Smooth muscle cell (in vitro differentiated cells): ENCODE measurements at regions not wholly inside any gene's neighbourhood (a gene's known extent, or its start where the extent isn't known, plus 50 kb on each side); places are given as distances from the start of the nearest gene placed in this dataset.

Source experiments
- DNase-seq: peaks from one replicate; lab custom pipeline; 2025; ENCODE audit not compliant: unreplicated experiment; lab: John Stamatoyannopoulos, UW
- H2AFZ ChIP-seq: fragments of 200-600 bp; sonication (generic); 2 replicates; pipeline ENCODE4 v1.6.0; 2016; ENCODE audit warnings: antibody characterized with exemption, low read depth, mild to moderate bottlenecking
- H3F3A ChIP-seq: fragments of 200-600 bp; sonication (generic); 2 replicates; pipeline ENCODE4 v1.6.0; 2017; ENCODE audit warnings: antibody characterized with exemption, low read depth
- H3K27ac ChIP-seq: fragments of 200-600 bp; sonication (generic); 2 replicates; pipeline ENCODE4 v1.5.1; 2016; ENCODE audit warnings: low read depth, mild to moderate bottlenecking
- H3K27me3 ChIP-seq: fragments of 200-600 bp; sonication (generic); 2 replicates; pipeline ENCODE4 v1.6.1; 2016; ENCODE audit warnings: low read depth, mild to moderate bottlenecking
- H3K36me3 ChIP-seq: fragments of 200-600 bp; sonication (generic); 2 replicates; pipeline ENCODE4 v1.5.1; 2016; ENCODE audit warnings: low read depth
- H3K4me1 ChIP-seq: fragments of 200-600 bp; sonication (generic); 2 replicates; pipeline ENCODE4 v1.5.1; 2016; ENCODE audit warnings: low read depth
- H3K4me2 ChIP-seq: fragments of 200-600 bp; sonication (generic); 2 replicates; pipeline ENCODE4 v1.6.0; 2016; ENCODE audit warnings: mild to moderate bottlenecking
- H3K4me3 ChIP-seq: fragments of 200-600 bp; sonication (generic); 2 replicates; pipeline ENCODE4 v1.5.1; 2016; ENCODE audit warnings: mild to moderate bottlenecking
- H3K79me2 ChIP-seq: fragments of 200-600 bp; sonication (generic); 2 replicates; pipeline ENCODE4 v1.6.0; 2016; ENCODE audit warnings: low read depth, mild to moderate bottlenecking
- H3K9ac ChIP-seq: fragments of 200-600 bp; sonication (generic); 2 replicates; pipeline ENCODE4 v1.6.0; 2016; ENCODE audit warnings: low read depth
- H3K9me3 ChIP-seq: fragments of 200-600 bp; sonication (generic); replicated peaks from 2 replicates; pipeline ENCODE4 v1.5.1; 2016; ENCODE audit warnings: low read depth
- H4K20me1 ChIP-seq: fragments of 200-600 bp; sonication (generic); 2 replicates; pipeline ENCODE4 v1.6.0; 2016; ENCODE audit warnings: low read depth
- CTCF ChIP-seq: fragments of 200-600 bp; sonication (generic); IDR thresholded peaks from 2 replicates; pipeline ENCODE4 v1.5.1; 2017; ENCODE audit warnings: borderline replicate concordance, mild to moderate bottlenecking, antibody characterized with exemption; ENCODE audit not compliant: insufficient read depth, poor library complexity, severe bottlenecking
- WGBS: methylation state at CpG from one replicate; pipeline ENCODE4 v1.1.7; 2016; ENCODE audit warnings: low lambda C conversion rate; 5-methylcytosine and 5-hydroxymethylcytosine counted together

- Histone ChIP-seq H3K4me3 (no peak overlapping the region), H3K9me3 (no peaks in the 10 kb centered on the region), H3K9ac (no peak overlapping the region), H3K4me1 (no peaks in the 10 kb centered on the region), H3K36me3 (no peaks in the 10 kb centered on the region), H3K4me2 (no peak overlapping the region), H2AFZ (no peak overlapping the region), H3K27me3 (no peaks in the 10 kb centered on the region), H4K20me1 (no peaks in the 10 kb centered on the region), H3K27ac (no peak overlapping the region), H3F3A (no peaks in the 10 kb centered on the region), H3K79me2 (no peaks in the 10 kb centered on the region)
- TF ChIP-seq CTCF = no peak
- no peak for DNase-seq
- WGBS = 80% methylated on average over 6 of the region's 6 CpGs
These were observed 217.2 kb upstream of the ZNF217 start for GRCh38 chr20:53810661-53811355.

- WGBS = 86% methylated on average over 2 of the region's 2 CpGs
- Histone ChIP-seq H3K27me3 (no peaks in the 10 kb centered on the region), H3F3A (peaks cover 7% of the 10 kb centered on the region), H3K36me3 (no peaks in the 10 kb centered on the region), H4K20me1 (no peaks in the 10 kb centered on the region), H3K79me2 (no peaks in the 10 kb centered on the region), H3K4me1 (peaks cover 3% of the 10 kb centered on the region), H3K9me3 (no peaks in the 10 kb centered on the region), H3K4me2 (no peak overlapping the region), H2AFZ (no peak overlapping the region), H3K27ac (no peak overlapping the region), H3K4me3 (no peak overlapping the region), H3K9ac (no peak overlapping the region)
- no peak for TF ChIP-seq CTCF
- no peak for DNase-seq
These were observed 216.2 kb upstream of the ZNF217 start for GRCh38 chr20:53809728-53810365.

GRCh38 chr20:53809217-53809616, 215.6 kb upstream of the ZNF217 start:
- WGBS = 52% methylated on average over 2 of the region's 2 CpGs
- no peak for DNase-seq
- TF ChIP-seq CTCF = no peak

More at GRCh38 chr20:53809217-53809616, 215.6 kb upstream of the ZNF217 start:
- Histone ChIP-seq H3K79me2 (no peaks in the 10 kb centered on the region), H3K9me3 (no peaks in the 10 kb centered on the region), H3K36me3 (no peaks in the 10 kb centered on the region), H3K9ac (no peak overlapping the region), H3F3A (peaks cover 7% of the 10 kb centered on the region), H3K4me3 (no peak overlapping the region), H4K20me1 (no peaks in the 10 kb centered on the region), H3K27me3 (no peaks in the 10 kb centered on the region), H3K4me1 (peaks cover 3% of the 10 kb centered on the region), H3K27ac (no peak overlapping the region), H2AFZ (no peak overlapping the region), H3K4me2 (no peak overlapping the region)
